UCSD-AML1 (cell line): ENCODE measurements at regions not wholly inside any gene's neighbourhood (a gene's known extent, or its start where the extent isn't known, plus 50 kb on each side); places are given as distances from the start of the nearest gene placed in this dataset.

Source experiments
- DNase-seq: peaks from one replicate; lab custom pipeline; 2025; ENCODE audit not compliant: unreplicated experiment; lab: John Stamatoyannopoulos, UW

- no peak for DNase-seq
Observed at GRCh38 chr12:65517656-65518210, 239.2 kb downstream of the MSRB3 start.

GRCh38 chr12:65518771-65519170 lies 240.3 kb downstream of the MSRB3 start:
- DNase-seq, result no peak

- DNase-seq, result no peak
Observed at GRCh38 chr12:65520658-65521057, 242.2 kb downstream of the MSRB3 start.

GRCh38 chr12:65522956-65523860 lies 244.7 kb downstream of the MSRB3 start:
- no peak for DNase-seq

GRCh38 chr12:65524666-65525065 lies 246.2 kb downstream of the MSRB3 start:
- DNase-seq, result no peak

- no peak for DNase-seq
Observed at GRCh38 chr12:65525491-65526141, 247.1 kb downstream of the MSRB3 start.

- DNase-seq, result no peak
Observed at GRCh38 chr12:65526311-65526710, 247.8 kb downstream of the MSRB3 start.

- no peak for DNase-seq
Observed at GRCh38 chr12:65528127-65528526, 249.6 kb downstream of the MSRB3 start.

GRCh38 chr12:65529106-65529505 lies 250.6 kb downstream of the MSRB3 start:
- DNase-seq, result no peak

- no peak for DNase-seq
Observed at GRCh38 chr12:65529771-65530435, 251.4 kb downstream of the MSRB3 start.

GRCh38 chr12:65532162-65532561 lies 253.7 kb downstream of the MSRB3 start:
- DNase-seq, result no peak

GRCh38 chr12:65532764-65533163 lies 254.3 kb downstream of the MSRB3 start:
- DNase-seq, result no peak

GRCh38 chr12:65533177-65533883 lies 254.8 kb downstream of the MSRB3 start:
- no peak for DNase-seq

GRCh38 chr12:65534238-65534841 lies 255.9 kb downstream of the MSRB3 start:
- no peak for DNase-seq

GRCh38 chr12:65535946-65536345 lies 257.5 kb downstream of the MSRB3 start:
- no peak for DNase-seq

GRCh38 chr12:65536351-65536750 lies 257.9 kb downstream of the MSRB3 start:
- DNase-seq, result no peak

- DNase-seq, result no peak
Observed at GRCh38 chr12:65536876-65537681, 258.6 kb downstream of the MSRB3 start.

- DNase-seq, result no peak
Observed at GRCh38 chr12:65537978-65538377, 259.5 kb downstream of the MSRB3 start.

GRCh38 chr12:65539023-65539422 lies 260.5 kb downstream of the MSRB3 start:
- no peak for DNase-seq

GRCh38 chr12:65540140-65540539 lies 261.7 kb downstream of the MSRB3 start:
- DNase-seq, result no peak
